NCI-H1417 (cell line): ENCODE measurements at regions not wholly inside any gene's neighbourhood (a gene's known extent, or its start where the extent isn't known, plus 50 kb on each side); places are given as distances from the start of the nearest gene placed in this dataset.

Experiments
- DNase-seq, 3 experiments: peaks; one replicate each; lab custom pipeline; 2025; lab: John Stamatoyannopoulos, UW

GRCh38 chr7:19213746-19214145 is 68.5 kb upstream of the FERD3L start:
- peak in 1 of 3 experiments; percentile 10 for DNase-seq

- DNase-seq, result peak in 1 of 3 experiments; percentile 48
These were observed 65.7 kb upstream of the FERD3L start for GRCh38 chr7:19210893-19211413.

- DNase-seq, result no peak
These were observed 64.0 kb upstream of the FERD3L start for GRCh38 chr7:19209166-19209696.

- no peak for DNase-seq
These were observed 61.5 kb upstream of the FERD3L start for GRCh38 chr7:19206721-19207120.

- no peak for DNase-seq
These were observed 58.5 kb upstream of the FERD3L start for GRCh38 chr7:19203686-19204085.

GRCh38 chr7:19202599-19202998 is 57.4 kb upstream of the FERD3L start:
- DNase-seq, result no peak
